Fibroblast of the aortic adventitia (primary cell): ENCODE measurements at regions not wholly inside any gene's neighbourhood (a gene's known extent, or its start where the extent isn't known, plus 50 kb on each side); places are given as distances from the start of the nearest gene placed in this dataset.

ENCODE experiments used
- DNase-seq: peaks from one replicate; pipeline ENCODE4 v3.0.0-alpha.2; 2010; ENCODE audit warnings: low read depth
- H3K4me3 ChIP-seq: 2 replicates; pipeline ENCODE4 v1.5.1; 2011; ENCODE audit warnings: low read depth, mild to moderate bottlenecking, control low read depth, low read length, moderate library complexity
- CTCF ChIP-seq: IDR thresholded peaks from 2 replicates; pipeline ENCODE4 v1.5.1; 2011; ENCODE audit warnings: mild to moderate bottlenecking, low read length, control low read depth, inconsistent platforms; ENCODE audit not compliant: insufficient read depth

- no peak overlapping the region for H3K4me3 ChIP-seq
- no peak for DNase-seq
- no peak for TF ChIP-seq CTCF
Measured at GRCh38 chr10:124886610-124887009, 55.3 kb upstream of the ZRANB1 start.

GRCh38 chr10:124888262-124888661 lies 53.7 kb upstream of the ZRANB1 start:
- no peak for TF ChIP-seq CTCF
- no peak overlapping the region for H3K4me3 ChIP-seq
- DNase-seq, result no peak

DNA sequence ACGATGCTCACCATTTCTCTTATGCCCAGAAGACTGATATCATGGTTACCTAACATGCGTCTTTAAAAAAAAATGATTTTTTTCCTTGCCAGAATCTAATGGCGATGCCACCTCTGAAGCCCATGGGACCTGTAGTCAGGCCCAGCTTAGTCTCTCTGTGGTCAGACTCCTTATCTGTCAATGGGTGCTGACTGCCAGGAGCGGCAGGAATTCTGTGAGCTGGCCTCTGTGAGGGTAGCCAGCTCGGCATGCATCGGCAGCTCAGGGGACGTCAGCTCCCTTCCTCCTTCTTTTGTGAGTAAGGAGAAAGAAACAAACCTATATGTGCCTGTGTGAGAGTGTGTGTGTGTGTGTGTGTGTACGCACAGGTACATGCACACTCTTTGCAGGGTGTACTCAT lies 49.9 kb upstream of the ZRANB1 start:
- no peak for TF ChIP-seq CTCF
- peak; percentile 27 for DNase-seq
- no peak overlapping the region for H3K4me3 ChIP-seq
